Peyer's patch (tissue), 4 donors: ENCODE measurements at regions not wholly inside any gene's neighbourhood (a gene's known extent, or its start where the extent isn't known, plus 50 kb on each side); places are given as distances from the start of the nearest gene placed in this dataset.

Experiments used
- DNase-seq, 3 donors: peaks; one replicate each; pipeline ENCODE4 v3.0.0-alpha.2; 2017 to 2019
- H3K27ac ChIP-seq, 4 donors: fragments of 200-600 bp; sonication (generic); one replicate each; pipeline ENCODE4 v1.5.1; 2016 to 2019
- H3K27me3 ChIP-seq, 2 donors: fragments of 200-600 bp; sonication (generic); one replicate each; pipeline ENCODE4 v1.5.1; 2019
- H3K36me3 ChIP-seq, 3 donors: fragments of 200-600 bp; sonication (generic); one replicate each; pipeline ENCODE4 v1.5.1; 2016 to 2019
- H3K4me1 ChIP-seq, 4 donors: fragments of 200-600 bp; sonication (generic); one replicate each; pipeline ENCODE4 v1.5.1; 2016 to 2019
- H3K4me3 ChIP-seq, 4 donors: fragments of 200-600 bp; sonication (generic); 1 replicate in 3 of 4; 2 replicates in 1 of 4; pipeline ENCODE4 v1.5.1; 2016 to 2019; ENCODE audit warnings: mild to moderate bottlenecking in 1 of 4
- H3K9me3 ChIP-seq, 4 donors: fragments of 200-600 bp; sonication (generic); one replicate each; pipeline ENCODE4 v1.5.1; 2016 to 2019; ENCODE audit warnings: mild to moderate bottlenecking in 1 of 4
- CTCF ChIP-seq, 6 experiments: fragments of 450-650 bp in 4 of 6; fragments of 200-600 bp in 2 of 6; sonication (generic) in 1 of 6; IDR thresholded peaks; one replicate each; pipeline ENCODE4 v1.5.1; 2017 to 2019; ENCODE audit warnings: antibody characterized with exemption in 6 of 6, mild to moderate bottlenecking in 3 of 6, moderate library complexity in 1 of 6
- POLR2A ChIP-seq, 2 donors: fragments of 450-650 bp; IDR thresholded peaks; one replicate each; pipeline ENCODE4 v1.5.1; 2017; ENCODE audit warnings: antibody characterized with exemption in 2 of 2, mild to moderate bottlenecking in 2 of 2, moderate library complexity in 2 of 2

DNA sequence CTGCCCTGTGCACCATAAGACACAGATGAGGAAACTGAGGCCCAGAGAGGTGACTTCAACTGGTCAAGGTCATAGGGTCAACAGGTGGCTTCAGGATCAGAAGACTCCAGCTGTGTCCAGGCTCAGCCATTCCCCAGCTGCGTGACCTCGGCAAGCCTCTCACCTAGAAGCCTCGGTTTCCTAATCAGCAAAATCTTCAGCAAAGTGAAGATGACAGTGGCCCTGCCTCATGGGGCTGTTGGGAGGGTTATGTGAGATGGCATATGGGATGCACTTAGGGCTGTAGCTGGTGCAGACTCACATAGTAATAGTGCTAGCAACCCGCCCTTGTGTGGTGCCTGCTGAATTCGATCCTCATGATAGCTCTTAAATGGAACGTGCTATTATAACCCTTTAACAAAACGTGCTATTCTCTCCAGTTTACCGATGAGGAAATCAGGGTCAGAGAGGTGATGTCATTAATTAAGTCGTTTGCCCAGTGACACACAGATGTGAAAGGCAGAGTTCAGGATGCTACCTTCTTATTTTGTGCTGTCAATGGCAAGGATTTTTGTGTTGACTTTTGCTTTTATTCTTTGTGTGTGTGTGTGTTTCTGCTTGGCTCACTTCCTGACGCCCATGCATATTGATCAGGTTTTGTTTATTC lies 472.9 kb downstream of the MATN1 start:
- Histone ChIP-seq H3K27ac (no peak overlapping the region), H3K4me1 (no peaks in the 10 kb centered on the region), H3K9me3 (no peaks in the 10 kb centered on the region), H3K36me3 (no peaks in the 10 kb centered on the region), H3K4me3 (no peak overlapping the region), H3K27me3 (no peaks in the 10 kb centered on the region)
- TF ChIP-seq POLR2A (IDR thresholded peaks at IDR 0.05) = no peak
- no peak for TF ChIP-seq CTCF (IDR thresholded peaks at IDR 0.05)
- no peak for DNase-seq

DNA sequence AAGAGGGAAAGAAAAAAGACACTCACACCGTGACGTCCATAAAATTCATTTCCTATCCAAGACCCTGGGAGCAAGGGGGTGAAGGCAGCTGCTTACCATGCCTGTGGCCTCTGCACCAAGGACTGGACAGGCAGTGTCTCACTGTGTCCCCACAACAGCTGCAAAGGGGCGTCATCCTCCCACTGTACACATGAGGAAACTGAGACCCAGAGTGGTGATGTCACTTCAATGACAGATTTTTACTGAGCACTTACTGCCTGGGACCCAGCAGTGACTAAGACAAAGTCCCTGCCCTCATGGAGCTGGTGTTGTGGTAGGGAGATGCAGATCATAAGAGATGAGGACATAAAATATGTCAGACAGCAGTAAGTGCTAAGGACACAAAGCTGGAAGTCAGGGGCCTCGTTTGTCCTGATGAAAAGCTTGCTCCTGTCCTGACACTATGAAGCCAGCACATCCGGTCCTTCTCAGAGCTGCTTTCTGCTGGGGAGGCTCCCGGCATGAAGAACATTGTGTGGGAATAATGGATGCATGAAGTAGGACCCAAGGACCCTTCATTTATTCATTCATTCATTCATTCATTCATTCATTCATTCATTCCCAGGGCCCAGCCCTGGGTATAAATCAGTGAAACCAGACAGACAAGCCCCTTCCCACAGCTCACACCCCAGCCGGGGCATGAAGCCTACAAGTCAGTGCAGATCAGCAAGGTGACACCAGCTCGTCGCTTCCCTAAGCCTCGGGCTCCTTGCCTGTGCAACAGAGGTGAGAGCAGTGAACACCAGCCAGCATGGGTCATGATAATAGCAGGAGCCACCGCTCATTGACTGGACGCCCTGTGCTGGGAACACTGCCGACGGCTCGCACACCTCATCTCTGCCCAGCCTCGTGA lies 473.7 kb downstream of the MATN1 start:
- H3K9me3 ChIP-seq = no peaks in the 10 kb centered on the region
- H3K4me3 ChIP-seq = no peak overlapping the region
- TF ChIP-seq POLR2A (IDR thresholded peaks at IDR 0.05) = no peak
- TF ChIP-seq CTCF (IDR thresholded peaks at IDR 0.05) = no peak
- no peak overlapping the region for H3K27ac ChIP-seq
- H3K4me1 ChIP-seq = no peaks in the 10 kb centered on the region
- H3K36me3 ChIP-seq = no peaks in the 10 kb centered on the region
- no peaks in the 10 kb centered on the region for H3K27me3 ChIP-seq
- DNase-seq = no peak

GRCh38 chr1:30248774-30249173 lies 474.6 kb downstream of the MATN1 start:
- H3K4me3 ChIP-seq = no peak overlapping the region
- H3K27ac ChIP-seq = no peak overlapping the region
- H3K4me1 ChIP-seq = no peaks in the 10 kb centered on the region
- no peaks in the 10 kb centered on the region for H3K27me3 ChIP-seq
- DNase-seq = no peak
- H3K36me3 ChIP-seq = no peaks in the 10 kb centered on the region
- no peaks in the 10 kb centered on the region for H3K9me3 ChIP-seq
- TF ChIP-seq CTCF (IDR thresholded peaks at IDR 0.05) = no peak
- no peak for TF ChIP-seq POLR2A (IDR thresholded peaks at IDR 0.05)

DNA sequence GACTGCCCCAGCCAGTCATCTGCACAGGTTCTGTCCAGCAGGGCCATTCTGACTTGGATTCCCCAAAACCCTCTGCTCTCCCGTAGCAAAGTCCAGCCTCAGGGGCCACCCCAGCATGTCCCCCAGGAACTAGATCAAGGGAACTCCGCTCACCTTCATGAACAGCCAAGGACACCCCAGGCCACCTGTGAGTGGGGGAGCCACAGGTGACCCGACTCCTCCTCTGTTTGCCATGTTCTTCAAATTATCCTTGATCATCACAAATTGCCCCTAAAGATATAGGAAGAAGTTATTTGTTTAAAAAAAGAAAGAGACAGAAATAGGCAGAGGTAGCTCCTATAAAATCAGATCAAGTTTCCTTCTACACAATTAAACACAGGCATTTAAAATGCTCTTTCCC lies 475.0 kb downstream of the MATN1 start:
- Histone ChIP-seq H3K4me3 (no peak overlapping the region), H3K27ac (no peak overlapping the region), H3K9me3 (no peaks in the 10 kb centered on the region), H3K4me1 (no peaks in the 10 kb centered on the region), H3K36me3 (no peaks in the 10 kb centered on the region), H3K27me3 (no peaks in the 10 kb centered on the region)
- no peak for DNase-seq
- TF ChIP-seq CTCF (IDR thresholded peaks at IDR 0.05) (no peak), POLR2A (IDR thresholded peaks at IDR 0.05) (no peak)

GRCh38 chr1:30244801-30245200 lies 478.6 kb downstream of the MATN1 start:
- no peaks in the 10 kb centered on the region for H3K27me3 ChIP-seq
- H3K4me1 ChIP-seq = no peaks in the 10 kb centered on the region
- H3K4me3 ChIP-seq = no peak overlapping the region
- H3K9me3 ChIP-seq = no peaks in the 10 kb centered on the region
- H3K36me3 ChIP-seq = no peaks in the 10 kb centered on the region
- no peak for DNase-seq
- TF ChIP-seq CTCF (IDR thresholded peaks at IDR 0.05) = no peak
- TF ChIP-seq POLR2A (IDR thresholded peaks at IDR 0.05) = no peak
- no peak overlapping the region for H3K27ac ChIP-seq
